GM18873 (cell line): ENCODE measurements at regions not wholly inside any gene's neighbourhood (a gene's known extent, or its start where the extent isn't known, plus 50 kb on each side); places are given as distances from the start of the nearest gene placed in this dataset.

Source experiments
- ATAC-seq: cut with Tn5 transposase; IDR thresholded peaks from one replicate; pipeline ENCODE4 v1.9.1; 2021; ENCODE audit warnings: mild to moderate bottlenecking, moderate library complexity, moderate number of reproducible peaks; ENCODE audit not compliant: unreplicated experiment, low FRiP score

DNA sequence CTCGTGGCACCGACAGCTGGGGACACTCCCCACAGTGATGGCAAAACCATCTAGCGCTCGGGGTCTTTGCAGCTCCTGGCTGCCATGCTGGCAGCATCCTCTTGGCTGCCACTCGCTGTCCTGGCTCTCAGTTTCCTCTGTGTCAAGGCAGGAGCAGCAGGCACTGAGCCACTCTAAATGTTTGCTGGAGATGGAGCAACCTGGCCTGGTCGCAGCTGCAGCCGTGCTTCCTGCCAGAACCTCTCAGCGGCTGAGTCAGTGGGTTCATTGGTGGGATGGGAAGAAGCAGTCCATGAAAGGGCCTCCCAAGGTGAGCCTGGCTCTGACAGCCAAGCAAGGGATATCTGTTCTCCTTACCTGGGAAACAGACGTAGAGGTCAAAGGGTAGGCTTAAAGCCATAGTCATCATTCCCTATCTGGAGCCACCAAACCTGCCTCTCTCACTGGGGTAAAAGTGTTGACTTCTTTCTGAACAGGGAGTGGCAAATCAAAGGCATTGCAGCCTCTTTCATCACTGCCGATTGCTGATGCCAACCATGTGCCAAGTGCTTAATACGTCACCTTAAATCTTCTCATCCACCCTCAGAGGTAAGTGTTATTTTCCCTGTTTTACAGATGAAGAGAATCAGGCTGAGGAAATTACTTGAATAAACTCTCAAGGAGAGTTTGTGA, 304.8 kb upstream of the ZNF462 start:
- ATAC-seq, result no peak

- no peak for ATAC-seq
These were observed 302.4 kb upstream of the ZNF462 start for GRCh38 chr9:106560540-106560939.

DNA sequence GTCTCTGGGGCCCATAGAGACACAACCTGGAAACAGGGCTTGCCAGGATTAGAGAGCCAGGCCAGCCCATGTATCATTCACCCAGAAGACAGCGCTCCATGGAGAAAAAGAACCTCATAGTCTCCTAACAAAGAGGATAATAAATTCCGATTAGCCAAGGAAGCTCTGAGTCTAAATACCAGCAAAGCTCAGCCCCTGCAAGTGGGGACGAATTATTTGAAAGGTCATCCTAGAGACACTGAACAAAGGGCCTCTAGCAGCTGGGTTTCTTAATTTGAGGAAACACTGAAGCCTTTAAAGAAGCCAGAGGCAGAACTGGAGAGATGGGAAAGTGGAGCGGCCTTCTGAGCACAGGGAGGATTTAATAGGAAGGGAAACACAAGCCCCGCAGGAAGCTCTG, 287.1 kb upstream of the ZNF462 start:
- no peak for ATAC-seq

GRCh38 chr9:106576232-106576760, 286.7 kb upstream of the ZNF462 start:
- no peak for ATAC-seq

- ATAC-seq, result no peak
These were observed 285.8 kb upstream of the ZNF462 start for GRCh38 chr9:106577121-106577520.

- ATAC-seq, result no peak
These were observed 282.4 kb upstream of the ZNF462 start for GRCh38 chr9:106580546-106580945.

- no peak for ATAC-seq
These were observed 281.0 kb upstream of the ZNF462 start for GRCh38 chr9:106581973-106582372.

DNA sequence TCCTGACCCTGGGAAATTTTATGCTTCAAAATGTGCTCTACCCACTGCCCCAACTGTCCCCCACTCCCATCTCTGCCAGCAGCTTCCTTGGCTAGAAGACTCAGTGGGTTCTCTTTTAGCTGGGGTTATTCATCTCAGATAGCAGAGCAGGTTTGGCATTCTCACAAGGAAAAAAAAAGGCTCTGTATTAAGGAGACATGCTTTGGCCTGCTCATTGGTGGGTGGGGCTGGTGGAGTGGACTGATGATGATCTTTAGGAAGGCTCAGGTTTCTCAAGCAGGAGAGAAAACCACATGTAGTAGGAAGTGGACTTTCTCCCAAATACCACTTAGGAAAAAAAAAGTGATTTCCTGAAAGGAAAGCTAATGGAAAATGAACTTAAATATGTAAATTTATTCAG, 279.2 kb upstream of the ZNF462 start:
- no peak for ATAC-seq

- no peak for ATAC-seq
These were observed 275.9 kb upstream of the ZNF462 start for GRCh38 chr9:106587042-106587441.

- no peak for ATAC-seq
These were observed 274.3 kb upstream of the ZNF462 start for GRCh38 chr9:106588626-106589025.

- ATAC-seq, result no peak
These were observed 272.0 kb upstream of the ZNF462 start for GRCh38 chr9:106590759-106591505.

DNA sequence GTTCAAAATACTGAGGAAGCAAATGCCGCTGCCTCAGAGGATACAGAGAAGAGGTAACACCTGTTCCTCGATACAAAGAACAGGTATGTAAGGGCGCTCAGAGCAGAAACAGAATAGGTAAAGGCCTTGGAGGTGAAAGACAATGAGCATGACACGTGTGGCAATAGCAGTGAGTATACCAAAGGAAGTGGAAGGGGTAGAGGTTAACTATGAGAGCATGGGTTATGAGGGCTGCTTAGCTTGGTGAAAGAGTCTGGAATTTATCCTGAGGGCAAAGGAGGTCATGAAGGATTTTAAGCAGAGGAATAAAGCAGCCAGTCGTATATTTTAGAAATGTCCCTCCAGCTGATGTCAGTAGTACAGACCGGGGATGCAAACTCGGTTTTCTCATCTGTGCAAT, 269.8 kb upstream of the ZNF462 start:
- no peak for ATAC-seq

- ATAC-seq, result no peak
These were observed 266.0 kb upstream of the ZNF462 start for GRCh38 chr9:106596984-106597383.

DNA sequence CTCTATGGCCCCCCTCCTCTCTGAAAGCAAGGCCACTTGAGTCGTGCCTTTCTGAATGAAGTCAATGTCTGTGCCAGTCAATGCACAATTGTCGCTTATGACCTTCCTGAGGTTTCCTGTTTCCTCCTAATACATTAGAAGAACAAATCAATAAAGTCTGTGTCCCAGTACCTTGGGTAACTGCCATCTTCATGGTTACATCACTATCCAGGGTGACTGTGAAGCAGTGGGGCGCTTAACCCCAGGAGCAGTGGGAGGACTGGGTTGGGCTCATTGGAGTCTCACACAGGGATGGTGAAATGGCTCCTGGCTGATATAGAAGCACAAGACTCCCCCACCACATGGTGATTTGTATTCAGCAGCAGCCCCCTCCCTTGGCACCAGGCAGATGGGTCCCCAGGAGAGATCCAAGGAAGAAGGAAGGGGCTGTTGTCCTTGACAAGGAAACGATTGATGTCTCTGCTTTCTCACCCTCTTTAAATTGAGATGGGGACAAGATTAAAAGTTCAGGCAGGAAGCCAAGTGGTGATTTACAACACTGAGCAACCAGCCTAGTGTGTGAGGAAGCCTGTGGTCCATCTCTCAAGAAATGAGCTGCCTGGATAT, 261.9 kb upstream of the ZNF462 start:
- ATAC-seq, result no peak

DNA sequence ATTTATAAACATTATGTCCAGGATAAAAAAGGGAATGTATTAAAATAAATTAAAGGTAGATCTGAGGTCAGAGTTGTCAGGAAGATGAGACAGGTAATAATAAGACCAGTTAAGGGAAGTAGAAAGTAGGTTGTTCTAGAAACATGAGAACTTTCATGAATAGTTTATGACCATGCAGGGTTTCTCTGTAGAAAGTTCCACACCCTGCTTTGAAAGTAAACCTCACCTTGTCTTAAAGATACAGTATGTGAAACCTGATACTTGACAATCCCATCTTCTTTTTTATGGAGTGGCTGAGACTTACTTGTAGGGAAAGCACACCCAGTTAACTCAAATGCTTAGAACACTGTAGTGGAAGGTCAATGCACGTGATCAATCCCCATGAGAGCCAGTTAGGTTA, 260.6 kb upstream of the ZNF462 start:
- ATAC-seq, result no peak

DNA sequence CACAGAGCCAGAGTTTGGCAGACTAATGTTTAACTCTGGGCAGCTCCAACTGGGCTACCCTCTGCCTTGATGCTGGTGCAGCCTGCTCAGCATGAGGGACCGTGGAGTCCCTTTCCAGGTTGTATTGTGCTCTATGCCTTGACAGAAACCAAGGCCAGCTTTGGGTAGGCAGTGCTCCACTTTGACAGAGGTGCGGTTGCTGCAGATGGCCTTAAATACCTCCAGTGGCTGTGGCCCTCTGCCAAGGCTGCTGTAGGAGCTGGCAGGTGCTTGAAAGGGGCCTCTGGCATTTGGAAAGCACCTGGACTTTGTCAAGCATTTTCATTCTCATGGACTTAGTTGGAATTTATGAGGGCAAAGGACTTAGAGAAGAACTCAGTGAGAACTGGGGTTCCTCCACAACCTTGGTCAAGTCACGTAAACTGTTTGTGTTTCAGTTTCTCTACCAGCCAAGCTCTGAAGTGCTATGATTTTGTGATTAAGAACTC, 249.7 kb upstream of the ZNF462 start:
- ATAC-seq, result no peak

- no peak for ATAC-seq
These were observed 247.7 kb upstream of the ZNF462 start for GRCh38 chr9:106615118-106615889.

DNA sequence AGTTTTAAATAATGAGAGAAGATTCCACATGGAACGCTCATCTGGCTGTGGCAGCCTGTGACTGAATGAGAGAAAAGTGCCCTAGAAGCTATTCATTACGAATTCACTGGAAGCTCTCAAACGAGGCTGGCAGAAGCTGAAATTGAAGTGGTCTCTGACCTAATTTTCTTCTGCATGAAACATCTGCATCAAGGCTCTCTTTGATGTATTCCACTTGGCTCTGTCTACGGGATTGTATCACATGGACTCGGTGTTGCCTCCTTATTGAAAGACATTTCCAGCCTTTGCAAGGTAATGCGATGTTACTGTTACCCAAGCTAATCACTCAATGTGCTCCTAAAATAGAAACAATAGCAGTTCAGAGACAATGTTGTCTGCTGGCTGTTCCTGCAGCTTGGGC, 246.9 kb upstream of the ZNF462 start:
- no peak for ATAC-seq

- ATAC-seq, result no peak
These were observed 246.1 kb upstream of the ZNF462 start for GRCh38 chr9:106616851-106617345.

DNA sequence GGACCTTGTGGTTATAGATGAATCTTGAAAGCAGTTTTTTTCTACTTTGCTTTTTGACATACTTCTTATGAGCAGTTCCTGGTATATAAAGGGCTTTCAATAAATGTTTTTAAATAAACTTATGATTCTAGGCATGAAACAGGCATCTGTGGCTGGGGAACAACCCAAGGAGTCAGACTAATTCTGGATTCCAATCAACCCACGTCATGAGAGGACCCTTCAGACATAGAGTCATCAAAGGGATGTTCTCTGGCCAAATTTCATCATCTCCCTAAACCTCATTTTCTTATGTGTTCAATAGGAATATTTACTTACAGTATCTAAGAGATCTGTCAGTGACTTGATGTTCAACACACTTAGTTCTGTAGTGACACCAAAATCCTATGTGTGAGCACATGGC, 243.8 kb upstream of the ZNF462 start:
- ATAC-seq, result no peak
